ENCODE measurements at regions not wholly inside any gene's neighbourhood (a gene's known extent, or its start where the extent isn't known, plus 50 kb on each side); places are given as distances from the start of the nearest gene placed in this dataset.

- Mint-ChIP-seq H3K36me3 (peaks cover 0 to 2% of the 10 kb centered on the region in 2 donors), H3K27me3 (ENCODE audit: low read depth in 3 of 3) (peaks cover 0 to 8% (median 0%) of the 10 kb centered on the region in 3 donors), H3K4me1 (peaks cover 51% of the 10 kb centered on the region), H3K4me3 (no peak overlapping the region), H3K27ac (no peak overlapping the region), H3K9me3 (no peaks in the 10 kb centered on the region)
- H3K4me1 ChIP-seq (ENCODE audit: control insufficient read depth in 1 of 2, insufficient read depth in 2 of 2, low read length in 2 of 2) = peaks cover 47 to 58% of the 10 kb centered on the region in 2 donors
- no peak overlapping the region for H3K4me3 ChIP-seq (replicated peaks in 1 of 3; ENCODE audit: low read depth in 2 of 3, low read length in 3 of 3)
- no peaks in the 10 kb centered on the region for H3K9me3 ChIP-seq (replicated peaks in 1 of 2; ENCODE audit: control insufficient read depth in 1 of 2, insufficient read depth in 1 of 2, low read length in 2 of 2)
- H3K27ac ChIP-seq (ENCODE audit: low read depth in 1 of 2, low read length in 2 of 2) = no peak overlapping the region
- no peak overlapping the region for H2AFZ ChIP-seq (ENCODE audit: insufficient read depth, low read depth, low read length, poor library complexity, severe bottlenecking)
- intact Hi-C loops (cut with micrococcal nuclease) = loop anchor here in 1 of 2 donors (2.0 kb wide), 1 partner anchor 14 kb away; no protein-coding TSS in a partner anchor
- no peaks in the 10 kb centered on the region for H3K27me3 ChIP-seq (ENCODE audit: control insufficient read depth in 2 of 2, insufficient read depth in 2 of 2, low read length in 2 of 2)
- no peak for DNase-seq
- H3K4me2 ChIP-seq (replicated peaks; ENCODE audit: extremely low read depth, low read length, poor library complexity, severe bottlenecking) = no peak overlapping the region
- no peak overlapping the region for H3K9ac ChIP-seq (ENCODE audit: insufficient read depth, low read length, poor library complexity, severe bottlenecking)
- TF ChIP-seq CTCF (IDR thresholded peaks at IDR 0.05) = no peak
- no peaks in the 10 kb centered on the region for H4K20me1 ChIP-seq (ENCODE audit: insufficient read depth, low read length)
- no peaks in the 10 kb centered on the region for H3K79me2 ChIP-seq (ENCODE audit: insufficient read depth, low read length)
- no peaks in the 10 kb centered on the region for H3K36me3 ChIP-seq (replicated peaks in 1 of 2; ENCODE audit: control insufficient read depth in 1 of 2, insufficient read depth in 2 of 2, low read length in 2 of 2)
These were observed 63.8 kb upstream of the IL1R1 start for GRCh38 chr2:102078773-102079172.

GRCh38 chr2:102080451-102081242, 61.9 kb upstream of the IL1R1 start:
- Histone ChIP-seq H3K9ac (ENCODE audit: insufficient read depth, low read length, poor library complexity, severe bottlenecking) (no peak overlapping the region), H3K79me2 (ENCODE audit: insufficient read depth, low read length) (no peaks in the 10 kb centered on the region), H3K4me1 (ENCODE audit: control insufficient read depth in 1 of 2, insufficient read depth in 2 of 2, low read length in 2 of 2) (peaks cover 34 to 44% of the 10 kb centered on the region in 2 donors), H3K4me3 (replicated peaks in 1 of 3; ENCODE audit: low read depth in 2 of 3, low read length in 3 of 3) (no peak overlapping the region), H2AFZ (ENCODE audit: insufficient read depth, low read depth, low read length, poor library complexity, severe bottlenecking) (no peak overlapping the region), H3K27me3 (ENCODE audit: control insufficient read depth in 2 of 2, insufficient read depth in 2 of 2, low read length in 2 of 2) (no peaks in the 10 kb centered on the region), H3K27ac (ENCODE audit: low read depth in 1 of 2, low read length in 2 of 2) (peak overlapping the region in 1 of 2 donors; percentile 44), H3K9me3 (replicated peaks in 1 of 2; ENCODE audit: control insufficient read depth in 1 of 2, insufficient read depth in 1 of 2, low read length in 2 of 2) (no peaks in the 10 kb centered on the region), H3K36me3 (replicated peaks in 1 of 2; ENCODE audit: control insufficient read depth in 1 of 2, insufficient read depth in 2 of 2, low read length in 2 of 2) (no peaks in the 10 kb centered on the region), H4K20me1 (ENCODE audit: insufficient read depth, low read length) (no peaks in the 10 kb centered on the region), H3K4me2 (replicated peaks; ENCODE audit: extremely low read depth, low read length, poor library complexity, severe bottlenecking) (no peak overlapping the region)
- no peak for TF ChIP-seq CTCF (IDR thresholded peaks at IDR 0.05)
- H3K4me3 Mint-ChIP-seq = no peak overlapping the region
- intact Hi-C loops (cut with micrococcal nuclease) = loop anchor here in 1 of 2 donors (5.0 kb wide), 2 partner anchors 58 to 162 kb away; no protein-coding TSS in a partner anchor
- H3K4me1 Mint-ChIP-seq = peaks cover 39% of the 10 kb centered on the region
- no peaks in the 10 kb centered on the region for H3K9me3 Mint-ChIP-seq
- peak overlapping the region in 5 of 7 donors; percentile 73 to 100 (median 87) for H3K27ac Mint-ChIP-seq
- peak in 2 of 3 donors; percentile 16 to 24 for DNase-seq
- WGBS (ENCODE audit: insufficient coverage) = 75% methylated on average over 1 of the region's 6 CpGs
- peaks cover 0 to 2% of the 10 kb centered on the region in 2 donors for H3K36me3 Mint-ChIP-seq
- peaks cover 0 to 8% (median 2%) of the 10 kb centered on the region in 3 donors for H3K27me3 Mint-ChIP-seq (ENCODE audit: low read depth in 3 of 3)
